Stimulated activated CD8-positive, alpha-beta memory T cell treated with anti-CD3 and anti-CD28 coated beads, Interleukin-7, amount 100 ng/mL, for 24 hours (primary cell): ENCODE measurements at regions not wholly inside any gene's neighbourhood (a gene's known extent, or its start where the extent isn't known, plus 50 kb on each side); places are given as distances from the start of the nearest gene placed in this dataset.
"Not testable (repeated sequence)": the region's sequence is repeated elsewhere in the genome, so short reads cannot be mapped to it uniquely, and the experiment has no call there.

Source experiments
- DNase-seq: peaks from one replicate; pipeline ENCODE4 v3.0.0-alpha.2; 2020; ENCODE audit warnings: low read depth

- DNase-seq = no peak
Measured at GRCh38 chr1:193489191-193489590, 302.8 kb upstream of the B3GALT2 start.

DNA sequence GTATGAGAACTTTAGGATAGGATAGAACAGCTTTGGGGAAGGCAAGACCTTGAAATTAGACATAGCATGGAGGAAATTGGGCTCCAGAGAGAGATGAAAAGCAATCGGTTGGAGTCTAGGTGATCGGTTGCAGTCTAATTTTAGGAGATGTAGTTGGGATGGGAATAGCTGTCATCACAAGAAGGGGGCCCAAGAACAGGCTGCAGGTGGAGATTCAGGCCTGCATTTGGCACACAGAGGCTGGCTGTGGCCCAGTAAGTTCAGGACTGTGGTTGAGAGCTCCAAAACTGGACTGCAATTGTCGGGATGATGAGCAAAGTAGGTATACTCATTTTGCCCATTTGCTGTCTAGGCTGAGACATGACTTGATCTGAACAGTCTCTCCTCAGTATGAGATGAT lies 301.3 kb upstream of the B3GALT2 start:
- no peak for DNase-seq

DNA sequence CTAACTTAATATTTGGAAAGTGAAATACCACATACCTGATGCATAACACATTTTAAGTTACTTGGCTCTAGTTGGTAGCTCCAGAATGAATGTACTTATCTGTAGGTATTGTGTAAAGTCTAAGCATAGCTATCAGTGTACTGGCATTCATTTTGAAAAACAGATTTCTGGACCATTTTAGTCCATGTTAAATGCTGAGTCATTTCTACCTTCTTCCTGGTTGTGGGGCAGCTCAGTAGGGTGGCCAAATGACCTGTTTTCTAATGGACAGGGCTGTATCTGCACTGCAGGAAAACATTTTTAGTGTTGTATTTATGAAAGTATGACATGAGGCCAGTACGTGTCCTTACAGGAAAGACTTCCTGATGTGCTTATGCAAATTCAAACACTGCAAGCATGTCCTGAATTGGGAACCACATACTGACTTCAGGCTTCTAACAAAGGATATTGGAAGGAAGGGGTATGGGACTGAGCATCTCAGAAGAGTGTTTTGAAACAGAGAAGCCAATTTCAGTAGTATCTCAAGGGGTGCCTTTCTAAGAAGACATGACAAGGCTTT lies 300.3 kb upstream of the B3GALT2 start:
- DNase-seq = no peak

DNA sequence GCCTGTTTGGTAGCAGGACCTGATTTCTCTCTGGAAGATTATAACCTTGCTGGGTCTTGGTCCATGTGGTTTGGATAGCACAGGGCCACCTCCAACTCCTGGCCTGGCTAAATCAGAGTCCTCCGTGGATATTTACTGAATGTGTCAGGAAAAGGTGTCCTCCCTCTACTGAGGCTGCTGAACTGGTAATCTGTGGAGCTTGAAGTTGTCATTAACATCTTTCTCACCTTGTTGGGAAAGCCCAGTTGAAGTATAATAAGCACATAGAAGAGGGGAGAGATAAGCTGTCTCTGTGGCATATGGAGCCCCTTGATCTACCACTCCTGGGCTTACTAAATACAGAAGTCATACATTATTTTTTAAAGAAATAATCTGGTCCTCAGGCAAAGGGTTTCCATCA lies 294.3 kb upstream of the B3GALT2 start:
- no peak for DNase-seq

GRCh38 chr1:193479187-193479586 lies 292.8 kb upstream of the B3GALT2 start:
- DNase-seq = peak; percentile 6

DNA sequence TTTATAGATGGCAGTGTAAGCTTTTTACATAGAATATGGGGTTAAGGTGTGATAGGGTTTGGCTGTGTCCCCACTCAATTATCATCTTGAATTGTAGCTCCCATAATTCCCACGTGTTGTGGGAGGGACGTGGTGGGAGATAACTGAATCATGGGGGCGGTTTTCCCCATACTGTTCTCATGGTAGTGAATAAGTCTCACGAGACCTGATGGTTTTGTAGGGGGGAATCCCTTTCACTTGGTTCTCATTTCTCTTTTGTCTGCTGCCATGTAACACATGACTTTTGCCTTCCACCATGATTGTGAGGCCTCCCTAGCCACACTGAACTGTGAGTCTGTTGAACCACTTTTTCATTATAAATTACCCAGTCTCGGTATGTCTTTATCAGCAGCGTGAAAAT lies 290.3 kb upstream of the B3GALT2 start:
- DNase-seq = no peak

DNA sequence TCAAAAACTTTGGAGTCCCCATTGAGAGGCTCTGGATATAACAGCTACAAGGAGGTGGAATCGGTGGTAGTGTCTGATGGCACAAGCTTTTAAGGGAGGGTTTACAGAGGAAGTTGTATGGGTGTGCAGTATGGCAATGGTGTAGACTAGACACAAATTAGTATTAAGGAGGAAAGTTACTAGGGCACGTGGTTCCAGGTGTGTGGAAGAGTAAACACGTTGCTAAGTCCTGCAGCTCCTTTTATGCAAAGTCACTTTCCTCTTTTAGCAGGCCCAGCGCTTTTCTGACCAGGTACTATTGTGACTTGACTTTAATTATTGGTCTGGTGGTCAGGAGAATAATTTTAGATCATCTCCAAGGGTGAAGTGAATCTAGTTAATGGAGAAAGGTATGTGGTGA lies 287.5 kb upstream of the B3GALT2 start:
- no peak for DNase-seq

GRCh38 chr1:193472838-193473398 lies 286.5 kb upstream of the B3GALT2 start:
- DNase-seq = no peak

DNA sequence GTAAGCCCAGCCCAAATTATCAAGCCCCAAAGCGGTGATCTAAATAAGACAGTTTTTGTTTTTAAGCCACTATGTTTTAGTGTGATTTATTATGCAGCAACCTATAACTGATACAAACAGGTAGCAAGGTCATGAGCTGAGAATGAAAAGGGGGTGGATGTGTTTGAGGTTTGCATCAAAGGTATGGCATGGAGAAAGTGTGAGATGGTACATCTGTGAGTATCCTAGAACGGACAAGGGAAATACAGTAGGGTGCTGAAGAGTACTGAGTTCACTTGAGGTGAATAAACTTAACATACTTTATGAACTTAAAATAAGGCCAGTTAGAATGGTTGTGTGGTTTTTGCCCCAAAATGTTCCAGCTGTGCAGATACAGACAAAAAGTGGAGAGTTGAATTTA lies 286.0 kb upstream of the B3GALT2 start:
- no peak for DNase-seq

GRCh38 chr1:193471981-193472380 lies 285.6 kb upstream of the B3GALT2 start:
- no peak for DNase-seq

DNA sequence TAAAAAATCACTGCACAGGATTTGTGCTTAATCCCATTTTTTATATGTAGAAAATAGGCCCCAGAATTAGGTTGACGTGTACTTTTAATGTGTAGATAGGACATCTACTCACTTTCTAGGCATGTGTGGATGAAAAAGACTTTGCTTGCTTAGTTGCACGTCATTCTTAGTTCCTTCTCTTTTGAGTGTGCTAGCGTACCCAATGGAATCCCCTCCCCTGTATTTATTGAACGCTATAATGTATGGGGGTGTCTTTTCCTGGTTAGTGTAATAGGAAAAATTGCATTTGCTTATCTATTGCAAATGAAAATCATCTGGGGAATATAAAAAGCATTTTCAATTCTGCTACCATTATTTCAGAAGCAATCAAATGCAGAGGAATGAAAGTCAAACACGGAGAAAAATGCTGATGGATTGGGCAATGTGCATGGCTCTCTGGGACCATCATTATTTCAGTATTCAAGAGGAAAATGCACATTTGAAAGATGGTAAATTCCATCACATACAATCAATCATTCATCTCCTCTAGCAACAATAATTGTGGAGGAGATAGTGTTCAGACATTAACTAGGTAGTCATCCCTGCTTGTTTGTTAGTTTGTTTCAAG lies 277.0 kb upstream of the B3GALT2 start:
- DNase-seq = no peak

GRCh38 chr1:193462629-193463320 lies 276.4 kb upstream of the B3GALT2 start:
- DNase-seq = no peak

DNA sequence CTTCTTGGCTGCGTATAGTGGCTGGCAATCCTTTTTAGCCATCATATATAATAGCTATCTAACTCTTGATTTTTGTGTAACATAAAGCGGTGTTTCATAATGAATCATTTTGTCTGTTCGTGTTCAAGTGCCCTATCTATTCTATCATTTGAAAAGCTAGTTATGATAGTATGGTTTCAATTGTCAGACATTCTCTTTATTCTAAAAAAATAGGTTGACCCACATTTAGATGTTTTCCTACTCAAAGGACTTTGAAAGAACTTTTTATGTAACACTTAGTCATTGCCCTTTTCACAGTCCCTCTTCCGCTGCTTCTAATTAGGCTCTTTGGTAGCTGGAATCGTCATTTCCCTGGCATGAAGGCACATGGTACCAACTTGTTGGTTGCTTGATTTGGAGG lies 272.2 kb upstream of the B3GALT2 start:
- DNase-seq = no peak

GRCh38 chr1:193457676-193458075 lies 271.3 kb upstream of the B3GALT2 start:
- no peak for DNase-seq

DNA sequence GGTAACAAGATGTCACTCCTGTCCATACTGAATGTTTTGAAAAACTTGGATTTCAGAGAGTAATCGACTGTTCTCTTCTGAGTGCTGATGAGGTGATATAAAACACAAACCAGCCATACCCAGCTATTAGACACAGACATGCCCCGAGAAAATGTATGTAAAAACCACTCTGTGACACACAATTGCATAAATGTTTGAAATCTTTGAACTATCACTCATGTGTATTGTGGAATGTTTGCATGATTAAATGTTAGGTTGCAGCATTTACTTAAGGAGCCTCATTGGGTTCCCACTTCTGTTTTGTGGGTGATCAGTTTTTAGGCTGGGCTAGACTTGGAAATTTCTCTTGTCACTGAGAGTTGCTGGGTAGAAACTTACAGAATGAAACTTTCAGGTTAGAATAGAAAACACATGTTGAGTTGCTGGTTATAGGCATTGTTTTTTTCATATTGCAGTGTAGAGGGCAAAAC lies 270.4 kb upstream of the B3GALT2 start:
- DNase-seq = no peak

- no peak for DNase-seq
Measured at GRCh38 chr1:193451606-193452005, 265.2 kb upstream of the B3GALT2 start.

DNA sequence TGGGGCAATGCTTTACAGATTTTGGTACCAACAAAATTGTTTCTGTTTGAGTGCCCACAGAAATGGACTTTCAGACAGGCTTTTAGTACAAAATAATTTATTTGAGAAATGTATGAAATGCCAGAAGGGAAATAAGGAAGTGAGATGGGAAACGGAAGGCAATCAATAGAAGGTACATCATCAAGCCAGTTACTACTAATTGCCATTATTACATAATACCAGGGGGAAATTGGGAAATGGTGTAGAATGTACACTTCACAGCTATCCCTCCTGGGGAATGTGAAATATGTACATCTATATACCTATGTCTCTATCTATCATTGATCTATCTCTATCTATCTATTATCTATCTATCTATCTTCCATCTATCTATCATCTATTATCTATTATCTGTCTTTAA lies 264.6 kb upstream of the B3GALT2 start:
- no peak for DNase-seq

GRCh38 chr1:193448682-193449461 lies 262.5 kb upstream of the B3GALT2 start:
- no peak for DNase-seq

GRCh38 chr1:193443886-193444285 lies 257.5 kb upstream of the B3GALT2 start:
- DNase-seq = no peak

DNA sequence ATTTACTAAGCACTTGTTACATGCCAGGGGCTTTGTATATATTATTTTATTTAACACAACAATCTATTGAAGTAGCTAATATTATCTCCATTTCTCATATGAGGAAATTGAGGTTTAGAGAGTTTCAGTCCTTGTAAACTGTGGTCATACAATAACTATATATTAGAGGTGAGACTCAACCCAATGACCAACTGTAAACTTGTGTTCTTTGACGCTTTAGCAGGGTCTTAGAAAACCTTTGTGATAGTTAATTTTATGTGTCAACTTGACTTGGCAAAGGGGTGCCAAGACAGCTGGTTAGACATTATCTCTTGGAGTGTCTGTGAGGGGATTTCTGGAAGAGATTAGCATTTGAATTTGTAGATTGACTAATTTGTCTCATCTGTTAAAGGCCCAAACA lies 252.4 kb upstream of the B3GALT2 start:
- DNase-seq = no peak

- DNase-seq = no peak
Measured at GRCh38 chr1:193438312-193438711, 251.9 kb upstream of the B3GALT2 start.

DNA sequence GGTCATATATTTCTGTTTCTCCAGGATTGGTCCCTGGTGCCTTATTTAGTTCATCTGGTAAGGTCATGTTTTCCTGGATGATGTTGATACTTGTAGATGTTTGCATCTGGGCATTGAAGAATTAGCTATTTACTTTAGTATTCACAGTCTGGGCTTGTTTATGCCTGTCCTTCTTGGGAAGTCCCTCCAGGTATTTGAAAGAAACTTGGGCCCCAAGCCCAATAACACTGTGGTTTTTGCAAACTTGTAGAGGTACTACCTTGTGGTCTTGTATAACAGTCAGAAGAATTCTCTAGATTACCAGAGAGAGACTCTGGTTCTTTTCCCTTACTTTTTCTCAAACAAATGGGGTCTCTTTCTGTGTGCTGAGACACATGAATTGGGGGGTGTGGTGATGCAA lies 251.4 kb upstream of the B3GALT2 start:
- no peak for DNase-seq

DNA sequence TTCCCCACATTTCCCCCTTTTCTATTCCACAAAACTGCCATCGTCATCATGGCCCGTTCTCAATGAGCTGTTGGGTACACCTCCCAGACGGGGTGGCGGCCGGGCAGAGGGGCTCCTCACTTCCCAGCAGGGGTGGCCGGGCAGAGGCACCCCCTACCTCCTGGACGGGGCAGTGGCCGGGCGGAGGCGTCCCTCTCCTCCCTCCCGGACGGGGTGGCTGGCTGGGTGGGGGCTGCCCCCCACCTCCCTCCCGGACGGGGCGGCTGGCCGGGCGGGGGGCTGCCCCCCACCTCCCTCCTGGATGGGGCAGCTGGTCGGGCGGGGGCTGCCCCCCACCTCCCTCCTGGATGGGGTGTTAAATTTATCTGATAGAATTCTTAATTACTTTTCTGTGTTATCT lies 250.9 kb upstream of the B3GALT2 start:
- DNase-seq = not testable (repeated sequence)
